Right lobe of liver (tissue), 6 donors: ENCODE measurements at regions not wholly inside any gene's neighbourhood (a gene's known extent, or its start where the extent isn't known, plus 50 kb on each side); places are given as distances from the start of the nearest gene placed in this dataset.

ENCODE experiments used
- ATAC-seq, 4 donors: fragments of 200-7000 bp; cut with Tn5 transposase; one replicate each; pipeline ENCODE4 v1.9.1; 2020; ENCODE audit warnings: mild to moderate bottlenecking in 4 of 4, moderate library complexity in 4 of 4
- DNase-seq, 3 donors: peaks; one replicate each; pipeline ENCODE4 v3.0.0-alpha.2; 2020
- H3K27ac ChIP-seq, 3 donors: fragments of 200-600 bp; one replicate each; pipeline ENCODE4 v1.8.0; 2022
- H3K27me3 ChIP-seq, 2 donors: fragments of 200-600 bp; one replicate each; pipeline ENCODE4 v1.8.0; 2022
- H3K36me3 ChIP-seq, 4 donors: fragments of 200-600 bp; sonication (generic) in 1 of 4; one replicate each; pipeline versions ENCODE4 v1.5.1 to v1.8.0; 2017 to 2022; ENCODE audit warnings: control low read depth in 1 of 4
- H3K4me1 ChIP-seq, 4 donors: fragments of 200-600 bp; sonication (generic) in 1 of 4; one replicate each; pipeline versions ENCODE4 v1.5.1 to v1.8.0; 2017 to 2022; ENCODE audit warnings: control low read depth in 1 of 4
- H3K4me3 ChIP-seq, 3 donors: fragments of 200-600 bp; one replicate each; pipeline ENCODE4 v1.8.0; 2022
- H3K9me3 ChIP-seq, 4 donors: fragments of 200-600 bp; sonication (generic) in 1 of 4; one replicate each; pipeline versions ENCODE4 v1.5.1 to v1.8.0; 2017 to 2022; ENCODE audit warnings: control low read depth in 1 of 4
- POLR2A ChIP-seq: fragments of 450-650 bp; IDR thresholded peaks from one replicate; pipeline ENCODE4 v1.6.1; 2017; ENCODE audit warnings: antibody characterized with exemption, mild to moderate bottlenecking
- WGBS: methylation state at CpG from one replicate; pipeline ENCODE4 v1.1.6; 2018; ENCODE audit warnings: low coverage, low lambda C conversion rate; ENCODE audit not compliant: insufficient coverage; ENCODE audit errors: missing lambda C conversion rate; 5-methylcytosine and 5-hydroxymethylcytosine counted together
- intact Hi-C, 2 donors: fragments of 100-400 bp; cut with DNase I; formaldehyde crosslinking; loops; one replicate each; pipeline versions ENCODE4 v1.11.2 to v1.14.1; 2022
- TF ChIP-seq, protein P1 (sequence below), 4 donors: fragments of 200-600 bp in 3 of 4; fragments of 450-650 bp in 1 of 4; IDR thresholded peaks; one replicate each; pipeline versions ENCODE4 v1.5.1 to v1.8.0; 2016 to 2022; ENCODE audit warnings: antibody characterized with exemption in 4 of 4, mild to moderate bottlenecking in 2 of 4
- donor health status: DM: no; HTN: yes; CAD: no.
- donor health status: DM: no; HTN: no; CAD: no.
- donor health status: DM: no; HTN: no; CAD: no.
- donor health status: DM: no; HTN: yes; CAD: no.
- donor health status: DM: no; HTN: yes; CAD: no.

DNA sequence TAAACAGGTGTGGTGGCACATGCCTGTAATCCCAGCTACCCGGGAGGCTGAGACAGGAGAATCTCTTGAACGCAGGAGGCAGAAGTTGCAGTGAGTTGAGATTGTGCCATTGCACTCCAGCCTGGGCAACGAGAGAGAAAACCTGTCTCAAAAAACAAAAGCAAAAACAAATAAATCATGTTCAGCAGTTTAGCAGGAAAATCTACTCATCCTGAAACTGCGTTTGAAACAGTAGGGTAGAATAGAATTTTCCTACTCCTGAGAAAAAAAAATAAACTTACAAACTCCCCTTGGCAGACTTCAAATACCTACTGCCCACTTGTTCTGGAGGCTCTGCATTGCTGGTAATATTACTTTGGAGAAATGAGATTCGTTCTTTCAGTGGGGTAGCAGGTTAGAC lies 367.7 kb downstream of the GADD45G start:
- H3K9me3 ChIP-seq, result no peaks in the 10 kb centered on the region
- DNase-seq (no peak), ATAC-seq (no peak)
- H3K36me3 ChIP-seq, result no peaks in the 10 kb centered on the region
- H3K4me1 ChIP-seq, result peaks cover 0 to 8% (median 0%) of the 10 kb centered on the region in 4 donors
- TF ChIP-seq, protein P1, sequence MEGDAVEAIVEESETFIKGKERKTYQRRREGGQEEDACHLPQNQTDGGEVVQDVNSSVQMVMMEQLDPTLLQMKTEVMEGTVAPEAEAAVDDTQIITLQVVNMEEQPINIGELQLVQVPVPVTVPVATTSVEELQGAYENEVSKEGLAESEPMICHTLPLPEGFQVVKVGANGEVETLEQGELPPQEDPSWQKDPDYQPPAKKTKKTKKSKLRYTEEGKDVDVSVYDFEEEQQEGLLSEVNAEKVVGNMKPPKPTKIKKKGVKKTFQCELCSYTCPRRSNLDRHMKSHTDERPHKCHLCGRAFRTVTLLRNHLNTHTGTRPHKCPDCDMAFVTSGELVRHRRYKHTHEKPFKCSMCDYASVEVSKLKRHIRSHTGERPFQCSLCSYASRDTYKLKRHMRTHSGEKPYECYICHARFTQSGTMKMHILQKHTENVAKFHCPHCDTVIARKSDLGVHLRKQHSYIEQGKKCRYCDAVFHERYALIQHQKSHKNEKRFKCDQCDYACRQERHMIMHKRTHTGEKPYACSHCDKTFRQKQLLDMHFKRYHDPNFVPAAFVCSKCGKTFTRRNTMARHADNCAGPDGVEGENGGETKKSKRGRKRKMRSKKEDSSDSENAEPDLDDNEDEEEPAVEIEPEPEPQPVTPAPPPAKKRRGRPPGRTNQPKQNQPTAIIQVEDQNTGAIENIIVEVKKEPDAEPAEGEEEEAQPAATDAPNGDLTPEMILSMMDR (IDR thresholded peaks at IDR 0.05), result no peak
- no peak for TF ChIP-seq POLR2A
- WGBS, result 76% methylated on average over 5 of the region's 5 CpGs
- no peaks in the 10 kb centered on the region for H3K27me3 ChIP-seq
- no peak overlapping the region for H3K27ac ChIP-seq
- H3K4me3 ChIP-seq, result no peak overlapping the region
- intact Hi-C loops, result no loop called here

DNA sequence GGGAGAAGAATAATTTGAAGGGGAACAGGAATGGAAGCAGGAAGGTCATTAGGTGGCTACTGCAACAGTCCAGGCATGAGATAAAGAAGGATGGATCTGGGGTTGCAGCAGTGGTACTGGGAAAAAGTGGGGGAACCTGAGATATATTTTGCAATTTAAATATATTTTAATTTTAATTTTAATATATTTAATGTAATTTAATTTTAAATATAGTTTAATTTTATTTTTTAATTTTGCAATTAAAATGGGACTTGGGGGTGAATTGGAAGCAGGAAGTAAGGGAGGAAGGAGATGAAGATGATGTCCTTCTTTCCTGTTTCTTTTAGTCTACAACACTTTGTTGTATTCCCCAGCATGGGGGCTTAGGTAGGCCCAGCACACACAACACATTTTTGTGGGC lies 369.8 kb downstream of the GADD45G start:
- DNase-seq (no peak), ATAC-seq (no peak)
- Histone ChIP-seq H3K4me3 (no peak overlapping the region), H3K9me3 (no peaks in the 10 kb centered on the region), H3K27ac (no peak overlapping the region), H3K4me1 (peaks cover 0 to 4% (median 0%) of the 10 kb centered on the region in 4 donors), H3K36me3 (no peaks in the 10 kb centered on the region), H3K27me3 (no peaks in the 10 kb centered on the region)
- TF ChIP-seq, protein P1 (IDR thresholded peaks at IDR 0.05), result no peak
- TF ChIP-seq POLR2A, result no peak
- intact Hi-C loops, result no loop called here

DNA sequence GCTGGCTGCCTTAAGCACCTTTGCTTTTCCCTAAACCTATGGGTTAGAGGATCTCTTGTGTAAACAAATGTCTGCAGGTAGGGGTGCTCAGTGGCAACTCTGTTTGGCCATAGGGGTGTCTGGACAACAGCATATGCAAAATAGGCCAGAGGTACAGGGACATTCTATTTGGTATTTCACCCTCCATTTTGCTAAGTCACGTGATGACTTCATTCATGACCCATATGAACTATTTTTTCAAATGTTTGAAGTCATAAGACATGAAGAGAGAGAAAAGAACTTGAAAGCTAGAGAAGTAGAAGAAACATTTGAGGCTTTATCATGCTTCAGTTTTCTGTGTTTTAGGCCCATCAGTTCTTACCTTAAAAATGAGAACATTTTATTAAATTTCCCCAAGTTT lies 370.2 kb downstream of the GADD45G start:
- Histone ChIP-seq H3K27ac (no peak overlapping the region), H3K36me3 (no peaks in the 10 kb centered on the region), H3K27me3 (no peaks in the 10 kb centered on the region), H3K4me1 (no peaks in the 10 kb centered on the region), H3K9me3 (no peaks in the 10 kb centered on the region), H3K4me3 (no peak overlapping the region)
- 100% methylated on average over 1 of the region's 1 CpG for WGBS
- ATAC-seq, result no peak
- intact Hi-C loops, result no loop called here
- TF ChIP-seq POLR2A, result no peak
- TF ChIP-seq, protein P1 (IDR thresholded peaks at IDR 0.05), result no peak
- no peak for DNase-seq

DNA sequence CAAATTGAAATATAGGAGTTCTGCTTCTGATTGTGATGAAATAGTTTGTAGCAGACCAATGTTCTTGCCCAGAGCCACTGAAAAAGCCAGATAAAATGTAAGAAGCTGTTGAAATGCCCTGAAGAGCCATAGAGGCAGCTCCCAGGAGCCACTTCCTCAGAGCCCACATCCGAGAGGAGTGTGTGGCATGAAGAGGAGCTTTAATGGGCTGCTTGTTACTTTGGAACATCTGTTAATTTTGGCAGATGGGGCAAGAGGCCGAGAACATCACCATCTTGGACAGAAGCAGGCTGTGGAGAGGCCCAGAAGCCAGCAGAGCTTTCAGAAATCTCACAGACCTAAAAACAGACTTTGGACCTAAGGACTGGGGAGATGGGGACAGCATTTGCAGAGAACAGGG lies 370.8 kb downstream of the GADD45G start:
- 69% methylated on average over 1 of the region's 2 CpGs for WGBS
- TF ChIP-seq, protein P1 (IDR thresholded peaks at IDR 0.05), result no peak
- TF ChIP-seq POLR2A, result no peak

DNA sequence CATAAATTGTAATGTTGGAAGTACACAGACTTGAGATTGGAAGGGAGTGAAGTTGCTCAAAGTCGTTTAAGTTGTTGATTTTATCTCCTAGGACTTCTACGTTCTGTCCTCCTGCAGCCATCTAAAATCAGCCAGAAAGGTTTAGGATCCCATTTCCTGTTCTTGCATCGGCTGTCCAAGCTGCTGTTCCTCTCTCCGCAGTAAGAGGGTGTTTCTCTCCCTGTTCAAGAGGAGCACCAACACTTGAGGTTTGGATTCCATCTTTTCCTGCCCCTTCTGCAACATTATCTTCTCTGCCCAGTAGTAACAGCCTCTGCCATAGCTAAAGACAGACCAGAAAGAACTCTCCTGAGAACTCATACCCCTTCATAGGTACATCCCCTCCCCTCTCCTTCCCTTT lies 373.4 kb downstream of the GADD45G start:
- Histone ChIP-seq H3K4me3 (no peak overlapping the region), H3K36me3 (no peaks in the 10 kb centered on the region), H3K27ac (no peak overlapping the region), H3K9me3 (no peaks in the 10 kb centered on the region), H3K27me3 (no peaks in the 10 kb centered on the region), H3K4me1 (peaks cover 0 to 3% (median 0%) of the 10 kb centered on the region in 4 donors)
- DNase-seq (no peak), ATAC-seq (peak; percentile 47 to 66 (median 64))
- WGBS, result 29% methylated on average over 4 of the region's 4 CpGs
- intact Hi-C loops, result no loop called here
- TF ChIP-seq, protein P1 (IDR thresholded peaks at IDR 0.05), result peak; percentile 26 to 41 (median 33)
- TF ChIP-seq POLR2A, result no peak

More for the DNA sequence above, 370.8 kb downstream of the GADD45G start:
- intact Hi-C loops, result no loop called here
- no peaks in the 10 kb centered on the region for H3K36me3 ChIP-seq
- no peak for ATAC-seq
- H3K4me1 ChIP-seq, result no peaks in the 10 kb centered on the region
- DNase-seq, result no peak
- H3K27ac ChIP-seq, result no peak overlapping the region
- H3K27me3 ChIP-seq, result no peaks in the 10 kb centered on the region
- H3K4me3 ChIP-seq, result no peak overlapping the region
- no peaks in the 10 kb centered on the region for H3K9me3 ChIP-seq
